H1 (cell line): ENCODE measurements at regions not wholly inside any gene's neighbourhood (a gene's known extent, or its start where the extent isn't known, plus 50 kb on each side); places are given as distances from the start of the nearest gene placed in this dataset.

Experiments
- CTCF ChIA-PET: fragments of 300-600 bp; sonication (Branson Sonifier 250); formaldehyde crosslinking; loops from one replicate; lab custom pipeline; 2021; ENCODE audit not compliant: partially characterized antibody; lab: Charles Lee
- POLR2A ChIA-PET: fragments of 300-600 bp; sonication (Branson Sonifier 250); formaldehyde crosslinking; loops from one replicate; lab custom pipeline; 2021; ENCODE audit warnings: inconsistent platforms; ENCODE audit not compliant: partially characterized antibody; lab: Charles Lee
- DNase-seq, 2 experiments: peaks; one replicate each; pipeline versions ENCODE4 v3.0.0 to v3.0.0-alpha.2; 2010 to 2022; ENCODE audit warnings: low spot score in 2 of 2, low read depth in 1 of 2, mixed read lengths in 1 of 2
- FAIRE-seq: peaks from 2 replicates; lab custom pipeline; 2011; peaks lifted over from hg19 to GRCh38; lab: Jason Lieb, UNC
- H2AFZ ChIP-seq: 2 replicates; pipeline ENCODE4 v1.8.1; 2012; ENCODE audit warnings: low read length, inconsistent platforms
- H2AK5ac ChIP-seq: 2 replicates; pipeline ENCODE4 v1.6.1; 2013; ENCODE audit warnings: low read depth, low read length
- H2BK120ac ChIP-seq: replicated peaks from 2 replicates; pipeline ENCODE3; 2013; ENCODE audit warnings: low read depth, low read length, inconsistent platforms
- H2BK12ac ChIP-seq: 2 replicates; pipeline ENCODE4 v1.6.1; 2013; ENCODE audit warnings: low read depth, low read length
- H2BK15ac ChIP-seq: 2 replicates; pipeline ENCODE4 v1.6.1; 2013; ENCODE audit warnings: low read length
- H2BK20ac ChIP-seq: 2 replicates; pipeline ENCODE4 v1.6.1; 2013; ENCODE audit warnings: low read length
- H2BK5ac ChIP-seq: 2 replicates; pipeline ENCODE4 v1.6.1; 2013; ENCODE audit warnings: low read depth, low read length
- H3K14ac ChIP-seq: 2 replicates; pipeline ENCODE4 v1.6.1; 2013; ENCODE audit warnings: inconsistent platforms; ENCODE audit not compliant: insufficient read length
- H3K18ac ChIP-seq: 2 replicates; pipeline ENCODE4 v1.6.1; 2013; ENCODE audit warnings: low read length; ENCODE audit errors: extremely low read depth
- H3K23ac ChIP-seq: 2 replicates; pipeline ENCODE4 v1.6.1; 2013; ENCODE audit warnings: inconsistent platforms; ENCODE audit not compliant: insufficient read length
- H3K23me2 ChIP-seq: 2 replicates; pipeline ENCODE4 v1.6.1; 2013; ENCODE audit warnings: low read depth, low read length
- H3K27ac ChIP-seq: 2 replicates; pipeline ENCODE4 v1.6.1; 2011; ENCODE audit warnings: low read depth, low read length, inconsistent platforms
- H3K27me3 ChIP-seq, 4 experiments: replicated peaks in 1 of 4; 1 replicate in 1 of 4; 2 replicates in 3 of 4; pipeline versions ENCODE4 v1.6.1 to v1.8.1; 2011 to 2013; ENCODE audit warnings: low read length in 3 of 4, mild to moderate bottlenecking in 3 of 4, inconsistent platforms in 2 of 4, mixed read lengths in 2 of 4, moderate library complexity in 1 of 4; ENCODE audit not compliant: control insufficient read depth in 3 of 4, insufficient read depth in 3 of 4; ENCODE audit errors: extremely low read depth in 1 of 4
- H3K36me3 ChIP-seq, 4 experiments: 2 replicates each; pipeline versions ENCODE4 v1.6.1 to v1.8.1; 2011 to 2013; ENCODE audit warnings: mild to moderate bottlenecking in 4 of 4, low read length in 3 of 4, moderate library complexity in 2 of 4, control low read depth in 1 of 4, inconsistent platforms in 1 of 4; ENCODE audit not compliant: insufficient read depth in 4 of 4, control insufficient read depth in 2 of 4
- H3K4ac ChIP-seq: replicated peaks from 2 replicates; pipeline ENCODE3; 2013; ENCODE audit warnings: low read length, low read depth, mixed read lengths, inconsistent platforms; ENCODE audit not compliant: insufficient read length
- H3K4me1 ChIP-seq, 4 experiments: replicated peaks in 1 of 4; 1 replicate in 1 of 4; 2 replicates in 3 of 4; pipeline versions ENCODE4 v1.6.1 to v1.8.1; 2011 to 2013; ENCODE audit warnings: low read length in 3 of 4, inconsistent platforms in 2 of 4, mixed read lengths in 1 of 4; ENCODE audit not compliant: insufficient read depth in 4 of 4, control insufficient read depth in 3 of 4
- H3K4me2 ChIP-seq, 2 experiments: 2 replicates each; pipeline versions ENCODE4 v1.6.1 to v1.8.1; 2011 to 2013; ENCODE audit warnings: low read depth in 2 of 2, low read length in 2 of 2, control low read depth in 1 of 2, inconsistent platforms in 1 of 2, mild to moderate bottlenecking in 1 of 2; ENCODE audit not compliant: insufficient read depth in 1 of 2
- H3K4me3 ChIP-seq, 4 experiments: fragments of 200-600, 300-600 bp in 1 of 4; sonication (generic), shearing (Covaris generic), sonication (Bioruptor Twin) in 1 of 4; 2 replicates each; pipeline versions ENCODE4 v1.5.1 to v1.8.1; 2011 to 2016; ENCODE audit warnings: low read length in 4 of 4, low read depth in 3 of 4, control low read depth in 2 of 4, inconsistent platforms in 2 of 4, mild to moderate bottlenecking in 2 of 4, mixed read lengths in 1 of 4, moderate library complexity in 1 of 4; ENCODE audit not compliant: insufficient read depth in 2 of 4; ENCODE audit errors: extremely low read depth in 1 of 4
- H3K56ac ChIP-seq: replicated peaks from 2 replicates; pipeline ENCODE3; 2013; ENCODE audit warnings: low read depth, mild to moderate bottlenecking, mixed read lengths, low read length, inconsistent platforms; ENCODE audit not compliant: insufficient read length
- H3K79me1 ChIP-seq: 2 replicates; pipeline ENCODE4 v1.6.1; 2013; ENCODE audit warnings: low read depth, low read length, control low read depth
- H3K79me2 ChIP-seq, 2 experiments: 2 replicates each; pipeline versions ENCODE4 v1.6.1 to v1.8.1; 2012 to 2013; ENCODE audit warnings: low read length in 2 of 2, mild to moderate bottlenecking in 2 of 2, inconsistent platforms in 1 of 2; ENCODE audit not compliant: insufficient read depth in 2 of 2, control insufficient read depth in 1 of 2
- H3K9ac ChIP-seq, 4 experiments: replicated peaks in 1 of 4; 1 replicate in 1 of 4; 2 replicates in 3 of 4; pipeline versions ENCODE4 v1.6.1 to v1.8.1; 2011 to 2013; ENCODE audit warnings: low read depth in 3 of 4, low read length in 3 of 4, control low read depth in 2 of 4, mild to moderate bottlenecking in 2 of 4, moderate library complexity in 2 of 4, inconsistent platforms in 1 of 4; ENCODE audit errors: extremely low read depth in 1 of 4
- H3K9me3 ChIP-seq, 2 experiments: 2 replicates each; pipeline versions ENCODE4 v1.6.1 to v1.8.1; 2012 to 2013; ENCODE audit warnings: mild to moderate bottlenecking in 2 of 2, moderate library complexity in 2 of 2, control low read depth in 1 of 2, inconsistent platforms in 1 of 2, low read depth in 1 of 2, low read length in 1 of 2, mixed read lengths in 1 of 2; ENCODE audit not compliant: insufficient read depth in 2 of 2
- H4K20me1 ChIP-seq, 2 experiments: replicated peaks in 1 of 2; 2 replicates each; pipeline versions ENCODE3 to v1.8.1; 2011 to 2013; ENCODE audit warnings: inconsistent platforms in 2 of 2, low read length in 2 of 2, mild to moderate bottlenecking in 1 of 2; ENCODE audit not compliant: insufficient read depth in 2 of 2, control insufficient read depth in 1 of 2
- H4K5ac ChIP-seq: 2 replicates; pipeline ENCODE4 v1.6.1; 2013; ENCODE audit warnings: low read length, low read depth, mixed read lengths, inconsistent platforms; ENCODE audit not compliant: insufficient read length
- H4K8ac ChIP-seq: 2 replicates; pipeline ENCODE4 v1.8.0; 2013; ENCODE audit warnings: mild to moderate bottlenecking, moderate library complexity, low read length, inconsistent platforms; ENCODE audit not compliant: insufficient read depth; ENCODE audit errors: extremely low read depth
- H4K91ac ChIP-seq: replicated peaks from 2 replicates; pipeline ENCODE3; 2013; ENCODE audit warnings: low read length, mixed read lengths, inconsistent platforms; ENCODE audit not compliant: insufficient read length
- SP2 ChIP-seq: IDR thresholded peaks from 2 replicates; pipeline ENCODE4 v1.6.1; 2012; ENCODE audit warnings: mild to moderate bottlenecking, low read length, inconsistent platforms
- WGBS, 2 experiments: shearing (Covaris generic) in 1 of 2; methylation state at CpG; one replicate each; pipeline versions ENCODE4 v1.1.6 to v1.1.7; 2013 to 2015; ENCODE audit warnings: low lambda C conversion rate in 2 of 2, mixed read lengths in 2 of 2, inconsistent platforms in 1 of 2, low coverage in 1 of 2, missing lambda C conversion rate in 1 of 2; ENCODE audit not compliant: insufficient replicate concordance in 2 of 2, insufficient coverage in 1 of 2, insufficient read length in 1 of 2; ENCODE audit errors: extremely low coverage in 1 of 2, missing lambda C conversion rate in 1 of 2; 5-methylcytosine and 5-hydroxymethylcytosine counted together

GRCh38 chr12:30314506-30315100 lies 381.1 kb downstream of the IPO8 start:
- no peak overlapping the region for H3K18ac ChIP-seq
- no peaks in the 10 kb centered on the region for H3K4me1 ChIP-seq
- ChIA-PET CTCF (no interaction called here), POLR2A (no interaction called here)
- no peaks in the 10 kb centered on the region for H3K27me3 ChIP-seq
- H3K4me3 ChIP-seq, result no peak overlapping the region
- no peak overlapping the region for H2BK5ac ChIP-seq
- H3K79me2 ChIP-seq, result no peaks in the 10 kb centered on the region
- DNase-seq, result no peak
- H2AFZ ChIP-seq, result no peak overlapping the region
- no peak overlapping the region for H3K4me2 ChIP-seq
- H4K8ac ChIP-seq, result no peak overlapping the region
- H4K91ac ChIP-seq, result no peak overlapping the region
- H2BK12ac ChIP-seq, result no peak overlapping the region
- H2BK120ac ChIP-seq, result no peak overlapping the region
- H3K79me1 ChIP-seq, result no peaks in the 10 kb centered on the region
- WGBS, 2 experiments, result 69% methylated on average over 5 of the region's 5 CpGs; no CpG with 5 or more reads in 1 of the 2 experiments
- no peaks in the 10 kb centered on the region for H3K23me2 ChIP-seq
- no peak overlapping the region for H2BK15ac ChIP-seq
- no peaks in the 10 kb centered on the region for H3K36me3 ChIP-seq
- H3K23ac ChIP-seq, result no peak overlapping the region
- H4K20me1 ChIP-seq, result no peaks in the 10 kb centered on the region
- H4K5ac ChIP-seq, result no peak overlapping the region
- FAIRE-seq, result no peak
- no peak overlapping the region for H3K56ac ChIP-seq
- no peak overlapping the region for H3K14ac ChIP-seq
- no peaks in the 10 kb centered on the region for H3K9me3 ChIP-seq
- H2BK20ac ChIP-seq, result no peak overlapping the region
- no peak for TF ChIP-seq SP2
- H3K27ac ChIP-seq, result no peak overlapping the region
- H3K4ac ChIP-seq, result no peak overlapping the region
- H2AK5ac ChIP-seq, result no peak overlapping the region
- no peak overlapping the region for H3K9ac ChIP-seq
